GM21717 (cell line): ENCODE measurements at regions not wholly inside any gene's neighbourhood (a gene's known extent, or its start where the extent isn't known, plus 50 kb on each side); places are given as distances from the start of the nearest gene placed in this dataset.

Experiments
- ATAC-seq: cut with Tn5 transposase; IDR thresholded peaks from one replicate; pipeline ENCODE4 v1.9.1; 2021; ENCODE audit warnings: mild to moderate bottlenecking, moderate library complexity; ENCODE audit not compliant: unreplicated experiment

DNA sequence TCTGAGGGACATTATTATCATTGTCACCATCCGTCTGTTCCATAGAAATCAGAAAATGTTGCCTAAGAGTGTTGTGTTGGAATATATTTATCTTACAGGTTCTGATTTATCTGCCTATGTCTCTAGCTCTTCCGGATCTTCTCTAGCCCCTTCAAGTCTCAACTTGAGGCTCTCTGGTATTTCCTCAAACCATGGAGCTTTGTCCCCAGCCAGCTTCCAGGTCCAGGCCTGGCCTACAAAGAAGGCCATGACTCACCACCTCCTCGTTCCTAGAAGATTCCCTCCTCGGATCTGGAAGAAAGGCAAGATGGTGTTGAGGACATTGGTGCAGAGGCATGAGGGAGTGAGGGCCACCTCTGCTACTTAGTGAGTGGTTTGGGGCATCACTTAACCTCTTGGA is 122.1 kb upstream of the TRIB2 start:
- no peak for ATAC-seq

DNA sequence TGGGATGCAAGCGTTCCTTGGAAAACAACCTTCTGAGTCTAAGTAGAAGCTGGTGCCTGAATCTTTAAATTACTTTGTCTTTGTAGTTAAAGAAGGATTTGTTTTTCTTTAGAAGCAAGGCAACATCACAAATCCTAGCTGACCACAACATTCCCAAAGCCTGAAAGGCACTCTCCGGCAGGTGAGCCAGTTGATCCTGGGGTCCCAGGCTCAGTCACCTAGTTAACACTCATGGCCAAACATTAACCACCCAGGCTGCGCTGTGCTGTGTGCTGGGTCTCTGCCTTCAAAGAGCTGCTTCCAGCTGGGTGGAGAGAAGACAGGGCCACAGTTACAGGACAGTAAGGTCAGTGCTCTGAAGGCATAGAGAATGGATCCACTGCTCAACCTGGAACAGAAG is 120.0 kb upstream of the TRIB2 start:
- ATAC-seq = no peak

GRCh38 chr2:12597610-12598009 is 119.1 kb upstream of the TRIB2 start:
- no peak for ATAC-seq

DNA sequence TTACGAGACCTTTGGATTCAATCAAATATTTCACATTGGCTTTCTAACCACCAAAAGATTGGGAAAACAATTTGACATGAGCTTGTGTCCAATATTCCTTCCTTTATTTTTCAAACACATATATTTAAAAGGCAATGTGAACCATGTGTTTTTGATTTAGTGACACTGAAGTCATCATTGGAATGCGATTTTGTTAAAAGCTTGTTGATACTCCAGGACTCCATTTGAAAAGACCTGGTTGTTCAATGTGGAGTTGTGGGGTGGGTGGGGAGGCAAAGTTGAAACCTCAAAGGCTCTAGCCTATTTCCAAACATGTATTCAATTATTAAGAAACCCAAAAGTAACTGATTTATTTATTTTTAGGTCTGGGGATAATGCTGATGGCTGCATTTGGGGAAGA is 114.1 kb upstream of the TRIB2 start:
- no peak for ATAC-seq

DNA sequence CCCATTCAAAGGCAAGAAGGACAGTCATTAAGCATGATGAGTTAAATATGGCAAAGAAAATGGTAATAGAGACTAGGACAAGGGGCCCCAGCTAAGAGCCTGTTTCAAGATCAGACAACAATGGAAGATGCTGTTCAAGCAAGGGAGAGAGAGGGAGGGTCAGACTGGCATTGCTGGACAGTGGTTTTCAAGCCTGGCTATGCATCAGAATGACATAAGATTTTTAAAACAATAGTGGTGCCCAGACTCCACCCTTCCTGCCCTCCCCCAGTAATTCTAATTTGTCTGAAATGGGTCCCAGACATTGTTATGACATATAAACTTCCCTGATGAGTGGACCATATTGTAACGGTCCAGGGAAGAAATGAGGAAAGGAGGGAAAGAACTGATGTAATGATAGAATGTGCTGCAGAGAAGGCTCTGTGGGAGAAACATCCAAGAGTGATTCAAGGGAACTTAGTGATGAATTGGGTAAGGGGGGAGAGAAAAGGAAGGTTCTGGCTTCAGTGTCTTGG is 112.9 kb upstream of the TRIB2 start:
- no peak for ATAC-seq

- ATAC-seq = no peak
These were observed 112.4 kb upstream of the TRIB2 start for GRCh38 chr2:12604341-12604740.

- no peak for ATAC-seq
These were observed 111.4 kb upstream of the TRIB2 start for GRCh38 chr2:12605366-12605765.

DNA sequence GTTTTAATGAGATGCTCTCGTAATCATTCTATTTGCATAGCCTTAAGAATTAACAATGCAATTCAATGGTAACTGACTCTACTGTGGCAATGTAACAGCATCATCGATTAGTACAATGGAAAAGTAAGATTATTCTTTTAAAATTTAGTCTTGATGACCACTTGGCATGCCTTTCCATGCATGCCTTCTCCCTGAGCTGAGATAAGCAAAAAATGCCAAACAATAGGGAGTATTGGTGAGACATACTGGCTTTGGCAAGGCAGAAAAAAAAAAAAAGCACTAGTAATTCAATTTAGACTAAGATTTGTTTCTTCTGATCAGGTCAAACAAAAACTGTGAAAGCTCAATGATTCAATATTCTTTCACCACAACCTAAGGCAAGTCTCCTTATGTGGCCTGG is 110.8 kb upstream of the TRIB2 start:
- no peak for ATAC-seq

- ATAC-seq = no peak
These were observed 110.2 kb upstream of the TRIB2 start for GRCh38 chr2:12606472-12607000.

- no peak for ATAC-seq
These were observed 108.8 kb upstream of the TRIB2 start for GRCh38 chr2:12607971-12608370.

DNA sequence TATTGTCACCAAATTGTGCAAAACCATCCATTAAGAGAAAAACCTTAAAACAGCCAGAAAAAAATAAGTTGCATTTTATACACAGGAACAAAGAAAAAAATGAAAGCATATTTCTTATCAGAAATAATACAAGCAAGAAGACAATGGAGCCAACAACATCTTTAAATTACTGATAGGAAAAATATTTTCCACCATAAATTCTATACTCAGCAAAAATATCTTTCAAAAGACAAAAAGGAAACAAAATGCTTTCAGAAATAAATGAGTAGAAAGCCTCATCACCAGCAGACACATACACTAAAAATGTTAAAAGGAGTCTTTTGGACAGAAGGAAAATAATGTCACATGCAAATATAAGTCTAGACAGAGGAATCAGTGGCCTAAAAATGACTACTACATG is 106.4 kb upstream of the TRIB2 start:
- ATAC-seq = no peak

DNA sequence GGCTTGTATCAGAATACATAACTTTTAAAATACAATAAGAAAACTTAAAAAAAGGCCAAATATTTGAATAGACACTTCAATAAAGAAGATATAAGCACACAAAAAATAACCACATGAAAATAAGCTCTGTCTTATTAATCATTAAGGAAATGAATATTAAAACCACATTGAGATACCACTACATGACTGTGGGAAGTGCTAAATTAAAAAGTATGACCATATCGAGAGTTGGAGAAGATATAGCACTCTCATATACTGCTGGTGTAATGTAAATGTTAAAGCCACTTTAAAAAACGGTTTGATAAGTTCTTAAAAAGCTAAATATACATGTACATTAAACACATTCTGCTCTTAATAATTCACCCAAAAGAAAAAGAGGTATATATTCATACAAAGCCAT is 104.6 kb upstream of the TRIB2 start:
- no peak for ATAC-seq

- no peak for ATAC-seq
These were observed 104.1 kb upstream of the TRIB2 start for GRCh38 chr2:12612671-12613070.

- ATAC-seq = no peak
These were observed 103.5 kb upstream of the TRIB2 start for GRCh38 chr2:12613137-12613835.

GRCh38 chr2:12615509-12615908 is 101.2 kb upstream of the TRIB2 start:
- no peak for ATAC-seq

DNA sequence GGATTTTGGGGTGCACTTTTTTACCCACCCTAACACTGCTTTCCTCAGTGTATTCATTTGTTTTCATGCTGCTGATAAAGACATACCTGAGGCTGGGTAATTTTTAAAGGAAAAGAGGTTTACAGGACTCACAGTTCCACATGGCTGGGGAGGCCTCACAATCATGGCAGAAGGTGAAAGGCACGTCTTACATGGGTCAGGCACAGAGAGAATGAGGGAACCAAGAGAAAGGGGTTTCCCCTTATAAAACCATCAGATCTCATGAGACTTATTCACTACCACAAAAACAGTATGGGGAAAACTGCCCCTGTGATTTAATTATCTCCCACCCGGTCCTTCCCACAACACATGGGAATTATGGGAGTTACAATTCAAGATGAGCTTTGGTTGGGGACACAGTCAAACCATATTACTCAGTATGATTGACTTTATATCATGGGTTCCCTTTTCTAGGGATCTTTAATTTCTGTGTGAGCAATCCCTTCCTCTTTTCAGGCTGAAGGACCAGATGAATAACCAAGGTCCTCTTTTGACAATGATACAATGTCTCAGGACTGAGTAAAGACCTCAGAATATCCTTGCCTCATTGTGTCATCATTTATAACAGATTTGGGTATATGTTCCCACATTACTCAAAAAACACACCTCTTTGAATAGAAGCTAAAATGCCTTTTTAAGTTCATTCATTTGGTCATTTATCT is 100.1 kb upstream of the TRIB2 start:
- ATAC-seq = no peak

GRCh38 chr2:12617366-12617765 is 99.4 kb upstream of the TRIB2 start:
- ATAC-seq = no peak

DNA sequence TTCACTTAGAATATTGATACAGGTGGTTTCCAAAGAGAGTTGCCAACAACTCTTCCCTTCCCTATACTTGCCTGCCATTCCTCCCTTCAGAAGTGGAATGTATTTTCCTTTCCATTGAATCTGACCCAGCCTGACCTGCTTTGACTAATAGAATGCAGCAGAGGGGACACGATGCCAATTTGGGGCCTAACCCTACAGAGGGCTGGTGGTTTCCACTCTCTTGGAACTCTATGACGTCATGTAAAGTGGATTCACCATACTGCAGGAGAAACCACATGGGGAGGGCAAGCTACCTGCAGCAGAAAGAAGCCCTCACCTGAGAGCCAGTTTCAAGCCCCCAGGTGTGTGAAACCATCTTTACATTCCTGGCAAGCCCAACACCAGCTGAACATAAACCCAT is 98.9 kb upstream of the TRIB2 start:
- no peak for ATAC-seq

DNA sequence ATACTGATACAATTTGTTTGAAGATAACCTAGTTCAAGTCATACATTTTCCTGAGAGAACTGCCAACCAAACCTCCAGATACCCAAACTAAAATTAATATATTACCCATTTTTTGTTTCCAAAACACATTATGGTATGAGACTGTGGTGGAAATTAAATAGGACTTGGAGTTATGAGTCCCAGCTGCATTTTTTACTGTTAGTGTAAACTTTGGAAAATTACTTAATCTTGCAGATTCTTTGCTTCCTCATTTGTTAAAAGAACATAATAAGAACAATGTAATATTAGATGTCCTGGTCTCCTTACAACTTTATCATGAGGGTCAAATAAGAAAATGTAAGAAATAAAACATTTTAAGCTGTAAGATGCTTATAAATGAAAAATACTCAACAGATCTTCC is 98.2 kb upstream of the TRIB2 start:
- ATAC-seq = no peak

- no peak for ATAC-seq
These were observed 96.8 kb upstream of the TRIB2 start for GRCh38 chr2:12619975-12620374.

- no peak for ATAC-seq
These were observed 96.0 kb upstream of the TRIB2 start for GRCh38 chr2:12620759-12621158.

GRCh38 chr2:12623051-12623450 is 93.7 kb upstream of the TRIB2 start:
- no peak for ATAC-seq
